Keratinocyte (primary cell): ENCODE measurements at regions not wholly inside any gene's neighbourhood (a gene's known extent, or its start where the extent isn't known, plus 50 kb on each side); places are given as distances from the start of the nearest gene placed in this dataset.

Source experiments
- DNase-seq: peaks from one replicate; pipeline ENCODE4 v3.0.0-alpha.2; 2011; ENCODE audit warnings: low read depth, missing footprints, low spot score
- FAIRE-seq: peaks from 2 replicates; lab custom pipeline; 2011; peaks lifted over from hg19 to GRCh38; lab: Jason Lieb, UNC
- H2AFZ ChIP-seq: 2 replicates; pipeline ENCODE4 v1.6.0; 2012; ENCODE audit warnings: low read length, control low read depth, inconsistent platforms; ENCODE audit not compliant: control insufficient read depth
- H3K27ac ChIP-seq: 2 replicates; pipeline ENCODE4 v1.5.1; 2011; ENCODE audit warnings: low read length; ENCODE audit not compliant: control insufficient read depth, insufficient read depth
- H3K27me3 ChIP-seq: 3 replicates; pipeline ENCODE4 v1.6.0; 2011; ENCODE audit warnings: low read length; ENCODE audit not compliant: control insufficient read depth, insufficient read depth; ENCODE audit errors: extremely low read depth
- H3K36me3 ChIP-seq, 2 experiments: 2 replicates in 1 of 2; 3 replicates in 1 of 2; pipeline ENCODE4 v1.5.1; 2011; ENCODE audit warnings: low read length in 2 of 2, mild to moderate bottlenecking in 1 of 2; ENCODE audit not compliant: control insufficient read depth in 2 of 2, insufficient read depth in 2 of 2; ENCODE audit errors: extremely low read depth in 1 of 2
- H3K4me1 ChIP-seq: 3 replicates; pipeline ENCODE4 v1.5.1; 2011; ENCODE audit warnings: low read length; ENCODE audit not compliant: control insufficient read depth, insufficient read depth; ENCODE audit errors: extremely low read depth
- H3K4me2 ChIP-seq: 3 replicates; pipeline ENCODE4 v1.6.0; 2011; ENCODE audit warnings: low read depth, low read length; ENCODE audit not compliant: control insufficient read depth, insufficient read depth; ENCODE audit errors: extremely low read depth
- H3K4me3 ChIP-seq, 3 experiments: fragments of 200-600 bp in 1 of 3; sonication (generic) in 1 of 3; 2 replicates in 2 of 3; 3 replicates in 1 of 3; pipeline ENCODE4 v1.5.1; 2011 to 2016; ENCODE audit warnings: low read length in 3 of 3, mild to moderate bottlenecking in 3 of 3, control low read depth in 2 of 3, inconsistent platforms in 1 of 3, low read depth in 1 of 3, mixed read lengths in 1 of 3, mixed run types in 1 of 3, moderate library complexity in 1 of 3; ENCODE audit not compliant: control insufficient read depth in 2 of 3, insufficient read depth in 2 of 3; ENCODE audit errors: extremely low read depth in 1 of 3
- H3K79me2 ChIP-seq: 2 replicates; pipeline ENCODE4 v1.6.0; 2012; ENCODE audit warnings: low read length; ENCODE audit not compliant: control insufficient read depth, insufficient read depth
- H3K9ac ChIP-seq: 3 replicates; pipeline ENCODE4 v1.6.0; 2011; ENCODE audit warnings: low read length; ENCODE audit not compliant: control insufficient read depth, insufficient read depth; ENCODE audit errors: extremely low read depth
- H3K9me1 ChIP-seq: 3 replicates; pipeline ENCODE4 v1.6.0; 2011; ENCODE audit warnings: low read length; ENCODE audit not compliant: control insufficient read depth, insufficient read depth; ENCODE audit errors: extremely low read depth
- H3K9me3 ChIP-seq: 2 replicates; pipeline ENCODE4 v1.5.1; 2012; ENCODE audit warnings: low read depth, low read length; ENCODE audit not compliant: control insufficient read depth
- H4K20me1 ChIP-seq: 3 replicates; pipeline ENCODE4 v1.6.0; 2011; ENCODE audit warnings: low read length; ENCODE audit not compliant: control insufficient read depth, insufficient read depth; ENCODE audit errors: extremely low read depth
- CTCF ChIP-seq, 3 experiments: IDR thresholded peaks in 1 of 3; conservative IDR thresholded peaks in 1 of 3; optimal IDR thresholded peaks in 1 of 3; 2 replicates in 2 of 3; 3 replicates in 1 of 3; pipeline versions ENCODE3 to v1.5.1; 2011; ENCODE audit warnings: low read length in 3 of 3, mild to moderate bottlenecking in 3 of 3, moderate library complexity in 2 of 3, control low read depth in 1 of 3, inconsistent platforms in 1 of 3; ENCODE audit not compliant: insufficient read depth in 2 of 3; ENCODE audit errors: extremely low read depth in 1 of 3
- EZH2 ChIP-seq: IDR thresholded peaks from one replicate; pipeline ENCODE4 v1.6.1; 2012; ENCODE audit warnings: inconsistent platforms, mild to moderate bottlenecking, low read length, moderate library complexity
- dilution Hi-C: fragments of 300-500 bp; cut with MboI; formaldehyde crosslinking; loops from one replicate; pipeline ENCODE4 v1.7.0; 2020; ENCODE audit warnings: low sequenced_read_pairs; ENCODE audit not compliant: extremely low pct_ligation_motif_present

- H3K36me3 ChIP-seq: no peaks in the 10 kb centered on the region
- H2AFZ ChIP-seq: no peak overlapping the region
- H3K9me1 ChIP-seq: no peaks in the 10 kb centered on the region
- no peaks in the 10 kb centered on the region for H3K79me2 ChIP-seq
- no peak overlapping the region for H3K4me2 ChIP-seq
- no peak overlapping the region for H3K4me3 ChIP-seq
- H3K9me3 ChIP-seq: no peaks in the 10 kb centered on the region
- no peak for TF ChIP-seq CTCF (optimal IDR thresholded peaks at IDR 0.05 in 1 of 3, IDR thresholded peaks at IDR 0.05 in 1 of 3, conservative IDR thresholded peaks at IDR 0.05 in 1 of 3; ENCODE audit: extremely low read depth in 1 of 3, insufficient read depth in 2 of 3, low read length in 3 of 3)
- TF ChIP-seq EZH2: no peak
- no peak for FAIRE-seq
- H3K27me3 ChIP-seq: no peaks in the 10 kb centered on the region
- H3K27ac ChIP-seq: no peak overlapping the region
- dilution Hi-C loops: no loop called here
- no peak for DNase-seq
- no peak overlapping the region for H3K9ac ChIP-seq
- H4K20me1 ChIP-seq: no peaks in the 10 kb centered on the region
- no peaks in the 10 kb centered on the region for H3K4me1 ChIP-seq
Observed at GRCh38 chr2:41446266-41446665, 601.6 kb upstream of the PKDCC start.

GRCh38 chr2:41448221-41448620 lies 599.6 kb upstream of the PKDCC start:
- H3K9me3 ChIP-seq: no peaks in the 10 kb centered on the region
- no peak overlapping the region for H3K9ac ChIP-seq
- no peak overlapping the region for H3K4me3 ChIP-seq
- H3K4me2 ChIP-seq: no peak overlapping the region
- no peaks in the 10 kb centered on the region for H3K4me1 ChIP-seq
- no peaks in the 10 kb centered on the region for H3K36me3 ChIP-seq
- FAIRE-seq (no peak), DNase-seq (no peak)
- no peaks in the 10 kb centered on the region for H3K27me3 ChIP-seq
- no peaks in the 10 kb centered on the region for H3K79me2 ChIP-seq
- TF ChIP-seq CTCF (optimal IDR thresholded peaks at IDR 0.05 in 1 of 3, IDR thresholded peaks at IDR 0.05 in 1 of 3, conservative IDR thresholded peaks at IDR 0.05 in 1 of 3; ENCODE audit: extremely low read depth in 1 of 3, insufficient read depth in 2 of 3, low read length in 3 of 3): no peak
- H3K9me1 ChIP-seq: no peaks in the 10 kb centered on the region
- H4K20me1 ChIP-seq: no peaks in the 10 kb centered on the region
- no peak overlapping the region for H3K27ac ChIP-seq
- dilution Hi-C loops: no loop called here
- H2AFZ ChIP-seq: no peak overlapping the region
